Endothelial cell of umbilical vein (primary cell): ENCODE measurements at regions not wholly inside any gene's neighbourhood (a gene's known extent, or its start where the extent isn't known, plus 50 kb on each side); places are given as distances from the start of the nearest gene placed in this dataset.

ENCODE experiments used
- BruUV-seq: library from RNA; stranded (reverse); fragments of 400-500 nt; replicated peaks from 2 replicates; lab custom pipeline; 2021; lab: Mats Ljungman, UMichigan
- CTCF ChIA-PET: fragments of 300-600, 350-600 bp; sonication (Branson Sonifier 250); formaldehyde crosslinking; loops from one replicate; lab custom pipeline; 2021; ENCODE audit warnings: antibody characterized with exemption, inconsistent platforms; lab: Charles Lee
- POLR2A ChIA-PET: fragments of 300-600, 350-600 bp; sonication (Branson Sonifier 250); formaldehyde crosslinking; loops from one replicate; lab custom pipeline; 2021; ENCODE audit warnings: antibody characterized with exemption, inconsistent platforms; lab: Charles Lee
- DNase-seq: peaks from one replicate; pipeline ENCODE4 v3.0.0-alpha.2; 2011; ENCODE audit warnings: low read depth, low spot score
- FAIRE-seq: peaks from 2 replicates; lab custom pipeline; 2011; peaks lifted over from hg19 to GRCh38; lab: Jason Lieb, UNC
- H2AFZ ChIP-seq: 2 replicates; pipeline ENCODE4 v1.6.0; 2012; ENCODE audit warnings: low read depth, low read length, control low read depth, inconsistent platforms
- H3K27ac ChIP-seq: 2 replicates; pipeline ENCODE4 v1.5.1; 2011; ENCODE audit warnings: low read depth, mild to moderate bottlenecking, control low read depth, low read length, moderate library complexity; ENCODE audit not compliant: insufficient read depth
- H3K27me3 ChIP-seq, 2 experiments: 2 replicates each; pipeline versions ENCODE4 v1.6.0 to v1.6.1; 2011; ENCODE audit warnings: low read length in 2 of 2, mixed read lengths in 1 of 2; ENCODE audit not compliant: control insufficient read depth in 2 of 2, insufficient read depth in 2 of 2
- H3K36me3 ChIP-seq, 2 experiments: 2 replicates in 1 of 2; 3 replicates in 1 of 2; pipeline ENCODE4 v1.5.1; 2011; ENCODE audit warnings: low read length in 2 of 2, mild to moderate bottlenecking in 1 of 2, moderate library complexity in 1 of 2; ENCODE audit not compliant: control insufficient read depth in 2 of 2, insufficient read depth in 2 of 2; ENCODE audit errors: extremely low read depth in 1 of 2
- H3K4me1 ChIP-seq: 3 replicates; pipeline ENCODE4 v1.5.1; 2011; ENCODE audit warnings: mild to moderate bottlenecking, low read length; ENCODE audit not compliant: control insufficient read depth, insufficient read depth; ENCODE audit errors: extremely low read depth
- H3K4me2 ChIP-seq: 2 replicates; pipeline ENCODE4 v1.6.1; 2011; ENCODE audit warnings: low read length, control low read depth, mixed read lengths; ENCODE audit not compliant: insufficient read depth
- H3K4me3 ChIP-seq, 3 experiments: fragments of 200-600 bp in 1 of 3; sonication (generic), shearing (Covaris generic) in 1 of 3; replicated peaks in 1 of 3; 2 replicates each; pipeline ENCODE4 v1.5.1; 2011 to 2016; ENCODE audit warnings: control low read depth in 3 of 3, low read length in 3 of 3, mild to moderate bottlenecking in 2 of 3, inconsistent platforms in 1 of 3, low read depth in 1 of 3, moderate library complexity in 1 of 3; ENCODE audit not compliant: insufficient read depth in 1 of 3
- H3K79me2 ChIP-seq: 2 replicates; pipeline ENCODE4 v1.6.0; 2012; ENCODE audit warnings: low read length, inconsistent platforms; ENCODE audit not compliant: control insufficient read depth, insufficient read depth
- H3K9ac ChIP-seq: replicated peaks from 2 replicates; pipeline ENCODE3; 2011; ENCODE audit warnings: low read length, control low read depth; ENCODE audit not compliant: insufficient read depth; ENCODE audit errors: extremely low read depth
- H3K9me1 ChIP-seq: replicated peaks from 3 replicates; pipeline ENCODE4 v1.6.0; 2011; ENCODE audit warnings: mild to moderate bottlenecking, low read length; ENCODE audit not compliant: control insufficient read depth, insufficient read depth; ENCODE audit errors: extremely low read depth
- H3K9me3 ChIP-seq: replicated peaks from 2 replicates; pipeline ENCODE4 v1.5.1; 2012; ENCODE audit warnings: low read length, inconsistent platforms; ENCODE audit not compliant: control insufficient read depth, insufficient read depth
- H4K20me1 ChIP-seq: replicated peaks from 2 replicates; pipeline ENCODE3; 2011; ENCODE audit warnings: mild to moderate bottlenecking, low read length; ENCODE audit not compliant: control insufficient read depth, insufficient read depth; ENCODE audit errors: extremely low read depth
- EZH2 ChIP-seq: IDR thresholded peaks from 2 replicates; pipeline ENCODE4 v1.6.1; 2012; ENCODE audit warnings: borderline replicate concordance, low read depth, mild to moderate bottlenecking, moderate library complexity, low read length, inconsistent platforms; ENCODE audit not compliant: severe bottlenecking
- FOS ChIP-seq: IDR thresholded peaks from 2 replicates; pipeline ENCODE4 v1.6.1; 2011; ENCODE audit warnings: mild to moderate bottlenecking, low read length, moderate library complexity, borderline replicate concordance; ENCODE audit not compliant: insufficient read depth
- GATA2 ChIP-seq: IDR thresholded peaks from 2 replicates; pipeline ENCODE4 v1.7.0; 2011; ENCODE audit warnings: low read depth, mild to moderate bottlenecking, moderate library complexity, mixed read lengths, low read length; ENCODE audit not compliant: insufficient read length, insufficient read depth
- JUN ChIP-seq: IDR thresholded peaks from 2 replicates; pipeline ENCODE4 v1.6.1; 2011; ENCODE audit warnings: borderline replicate concordance, low read depth; ENCODE audit not compliant: insufficient read length, insufficient read depth
- MYC ChIP-seq: IDR thresholded peaks from one replicate; pipeline ENCODE4 v1.6.1; 2011; ENCODE audit warnings: mild to moderate bottlenecking, low read depth, low read length
- POLR2A ChIP-seq: IDR thresholded peaks from 2 replicates; pipeline ENCODE4 v1.6.1; 2012; ENCODE audit warnings: low read depth, mild to moderate bottlenecking, control low read depth, low read length
- POLR2AphosphoS5 ChIP-seq: IDR thresholded peaks from 2 replicates; pipeline ENCODE4 v1.6.1; 2012; ENCODE audit warnings: low read depth, mild to moderate bottlenecking, control low read depth, low read length, moderate library complexity; ENCODE audit not compliant: insufficient read depth
- dilution Hi-C: fragments of 300-500 bp; cut with MboI; formaldehyde crosslinking; loops from one replicate; pipeline ENCODE4 v1.15.0; 2019; ENCODE audit warnings: low sequenced_read_pairs; ENCODE audit not compliant: extremely low pct_ligation_motif_present
- intact Hi-C: fragments of 100-400 bp; cut with micrococcal nuclease; formaldehyde crosslinking; loops from one replicate; pipeline ENCODE4 v1.10.0; 2022
- TF ChIP-seq, protein P1 (sequence below): IDR thresholded peaks from 2 replicates; pipeline ENCODE4 v1.6.1; 2011; ENCODE audit not compliant: insufficient read depth, insufficient read length
- TF ChIP-seq, protein P2 (sequence below), 2 donors: IDR thresholded peaks; 1 replicate in 1 of 2; 2 replicates in 1 of 2; pipeline ENCODE4 v1.5.1; 2011; ENCODE audit warnings: low read length in 2 of 2, mild to moderate bottlenecking in 2 of 2, moderate library complexity in 2 of 2, control low read depth in 1 of 2, inconsistent platforms in 1 of 2, low read depth in 1 of 2; ENCODE audit not compliant: insufficient read depth in 1 of 2; ENCODE audit errors: extremely low read depth in 1 of 2

DNA sequence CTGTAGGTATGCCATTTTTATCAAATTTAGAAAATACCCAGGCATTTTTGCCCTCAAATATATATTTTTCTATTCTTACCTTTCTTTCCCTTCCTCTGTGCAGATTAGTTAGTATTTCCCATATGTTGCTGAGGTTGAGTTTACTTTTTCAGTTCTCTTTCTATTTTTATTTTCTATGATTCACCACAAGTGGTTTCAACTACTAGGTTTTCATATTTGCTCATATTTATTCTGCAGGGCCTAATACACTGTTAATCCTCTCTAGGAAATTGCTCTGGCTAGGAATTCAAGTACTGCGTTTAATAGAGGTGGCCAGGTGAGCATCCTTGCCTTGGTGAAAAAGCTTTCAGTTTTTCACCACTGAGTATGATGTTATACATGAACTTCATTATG, 1535.3 kb upstream of the PCDH10 start:
- Histone ChIP-seq H3K9me1 (no peaks in the 10 kb centered on the region), H3K4me2 (no peak overlapping the region), H3K36me3 (no peaks in the 10 kb centered on the region), H3K9me3 (no peaks in the 10 kb centered on the region), H4K20me1 (no peaks in the 10 kb centered on the region), H3K27ac (no peak overlapping the region), H3K4me3 (no peak overlapping the region), H3K9ac (no peak overlapping the region), H3K27me3 (no peaks in the 10 kb centered on the region), H2AFZ (no peak overlapping the region), H3K4me1 (peaks cover 16% of the 10 kb centered on the region), H3K79me2 (no peaks in the 10 kb centered on the region)
- no peak for FAIRE-seq
- TF ChIP-seq MYC = no peak
- no peak for TF ChIP-seq POLR2AphosphoS5
- TF ChIP-seq, protein P1, sequence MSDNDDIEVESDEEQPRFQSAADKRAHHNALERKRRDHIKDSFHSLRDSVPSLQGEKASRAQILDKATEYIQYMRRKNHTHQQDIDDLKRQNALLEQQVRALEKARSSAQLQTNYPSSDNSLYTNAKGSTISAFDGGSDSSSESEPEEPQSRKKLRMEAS = no peak
- TF ChIP-seq, protein P2, sequence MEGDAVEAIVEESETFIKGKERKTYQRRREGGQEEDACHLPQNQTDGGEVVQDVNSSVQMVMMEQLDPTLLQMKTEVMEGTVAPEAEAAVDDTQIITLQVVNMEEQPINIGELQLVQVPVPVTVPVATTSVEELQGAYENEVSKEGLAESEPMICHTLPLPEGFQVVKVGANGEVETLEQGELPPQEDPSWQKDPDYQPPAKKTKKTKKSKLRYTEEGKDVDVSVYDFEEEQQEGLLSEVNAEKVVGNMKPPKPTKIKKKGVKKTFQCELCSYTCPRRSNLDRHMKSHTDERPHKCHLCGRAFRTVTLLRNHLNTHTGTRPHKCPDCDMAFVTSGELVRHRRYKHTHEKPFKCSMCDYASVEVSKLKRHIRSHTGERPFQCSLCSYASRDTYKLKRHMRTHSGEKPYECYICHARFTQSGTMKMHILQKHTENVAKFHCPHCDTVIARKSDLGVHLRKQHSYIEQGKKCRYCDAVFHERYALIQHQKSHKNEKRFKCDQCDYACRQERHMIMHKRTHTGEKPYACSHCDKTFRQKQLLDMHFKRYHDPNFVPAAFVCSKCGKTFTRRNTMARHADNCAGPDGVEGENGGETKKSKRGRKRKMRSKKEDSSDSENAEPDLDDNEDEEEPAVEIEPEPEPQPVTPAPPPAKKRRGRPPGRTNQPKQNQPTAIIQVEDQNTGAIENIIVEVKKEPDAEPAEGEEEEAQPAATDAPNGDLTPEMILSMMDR (IDR thresholded peaks at IDR 0.05; ENCODE audit: extremely low read depth in 1 of 2, insufficient read depth in 1 of 2, low read depth in 1 of 2, low read length in 2 of 2) = no peak
- TF ChIP-seq FOS = no peak
- no peak for TF ChIP-seq POLR2A
- no peak for TF ChIP-seq EZH2
- no peak for TF ChIP-seq GATA2
- no peak for TF ChIP-seq JUN
- dilution Hi-C loops (no loop called here), intact Hi-C loops (no loop called here)
- BruUV-seq = no TSS peak
- ChIA-PET CTCF (no interaction called here), POLR2A (no interaction called here)
- DNase-seq = no peak
